Mesodermal cell (in vitro differentiated cells): ENCODE measurements at regions not wholly inside any gene's neighbourhood (a gene's known extent, or its start where the extent isn't known, plus 50 kb on each side); places are given as distances from the start of the nearest gene placed in this dataset.

Source experiments
- H3K27ac ChIP-seq: 2 replicates; pipeline ENCODE4 v1.7.0; 2013; ENCODE audit warnings: mild to moderate bottlenecking, low read depth, low read length, moderate library complexity; ENCODE audit not compliant: severe bottlenecking
- H3K36me3 ChIP-seq: 2 replicates; pipeline ENCODE4 v1.7.1; 2013; ENCODE audit warnings: mild to moderate bottlenecking, low read length, moderate library complexity; ENCODE audit not compliant: control insufficient read depth, insufficient read depth
- H3K4me1 ChIP-seq: one replicate; pipeline ENCODE4 v1.7.1; 2013; ENCODE audit warnings: mild to moderate bottlenecking, low read length; ENCODE audit not compliant: insufficient read depth, control insufficient read depth, poor library complexity, severe bottlenecking
- H3K4me3 ChIP-seq: 2 replicates; pipeline ENCODE4 v1.7.0; 2013; ENCODE audit warnings: low read length, control low read depth, mild to moderate bottlenecking; ENCODE audit not compliant: insufficient read depth, poor library complexity, severe bottlenecking; ENCODE audit errors: extremely low read depth
- H3K9me3 ChIP-seq: 2 replicates; pipeline ENCODE4 v1.7.1; 2013; ENCODE audit warnings: mild to moderate bottlenecking, low read length, moderate library complexity; ENCODE audit not compliant: control insufficient read depth
- WGBS, 2 experiments: methylation state at CpG; one replicate each; pipeline ENCODE4 v1.1.5; 2013; ENCODE audit warnings: missing lambda C conversion rate in 2 of 2; ENCODE audit not compliant: insufficient coverage in 2 of 2; 5-methylcytosine and 5-hydroxymethylcytosine counted together

- WGBS, 2 experiments = no CpG with 5 or more reads among the region's 2 CpGs
- H3K4me1 ChIP-seq = no peaks in the 10 kb centered on the region
- H3K4me3 ChIP-seq = no peak overlapping the region
- H3K9me3 ChIP-seq = peaks cover 12% of the 10 kb centered on the region
- no peak overlapping the region for H3K27ac ChIP-seq
- H3K36me3 ChIP-seq = no peaks in the 10 kb centered on the region
Measured at GRCh38 chr3:135869439-135870105, 96.0 kb upstream of the PPP2R3A start.

DNA sequence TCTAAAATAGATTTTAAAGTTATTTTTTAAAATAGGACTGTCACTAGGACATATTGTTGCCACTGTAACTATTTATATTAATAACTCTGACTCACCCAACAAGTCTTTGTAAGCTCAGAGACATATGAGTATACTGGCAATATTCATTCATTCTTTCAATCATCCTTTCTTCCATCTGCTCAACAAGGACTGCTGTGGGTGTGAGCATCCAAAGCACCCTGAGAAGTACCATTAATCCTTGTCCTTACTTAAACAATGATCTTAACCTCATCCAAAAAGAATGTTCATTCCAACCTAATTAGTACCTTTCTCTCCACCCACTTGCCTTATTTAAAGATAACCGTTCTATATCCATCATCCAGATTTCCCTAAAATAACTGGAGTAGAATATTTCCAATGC is 94.2 kb upstream of the PPP2R3A start:
- 85 to 100% methylated on average over 1 of the region's 1 CpG for WGBS, 2 experiments
- no peak overlapping the region for H3K4me3 ChIP-seq
- H3K27ac ChIP-seq = no peak overlapping the region
- H3K36me3 ChIP-seq = no peaks in the 10 kb centered on the region
- H3K4me1 ChIP-seq = no peaks in the 10 kb centered on the region
- H3K9me3 ChIP-seq = peaks cover 12% of the 10 kb centered on the region

- no peaks in the 10 kb centered on the region for H3K4me1 ChIP-seq
- H3K27ac ChIP-seq = no peak overlapping the region
- H3K4me3 ChIP-seq = no peak overlapping the region
- no peaks in the 10 kb centered on the region for H3K36me3 ChIP-seq
- no CpG with 5 or more reads among the region's 2 CpGs for WGBS, 2 experiments
- peaks cover 6% of the 10 kb centered on the region for H3K9me3 ChIP-seq
Measured at GRCh38 chr3:135874035-135874434, 91.5 kb upstream of the PPP2R3A start.

DNA sequence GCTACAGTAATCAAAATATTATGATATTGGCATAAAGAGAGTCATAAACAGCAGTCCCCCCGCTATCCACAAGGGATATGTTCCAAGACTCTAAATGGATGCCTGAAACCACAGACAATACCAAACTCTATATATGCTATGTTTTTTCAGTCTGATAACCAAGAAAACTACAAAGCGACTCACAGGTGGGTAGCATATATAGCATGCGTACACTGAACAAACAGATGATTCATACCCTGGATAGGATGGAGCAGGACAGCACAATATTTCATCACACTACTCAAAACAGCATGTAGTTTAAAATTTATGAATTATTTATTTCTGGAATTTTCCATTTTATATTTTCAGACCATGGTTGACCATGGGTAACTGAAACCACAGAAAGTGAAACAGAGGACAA is 87.0 kb upstream of the PPP2R3A start:
- no peaks in the 10 kb centered on the region for H3K4me1 ChIP-seq
- H3K36me3 ChIP-seq = no peaks in the 10 kb centered on the region
- no peak overlapping the region for H3K4me3 ChIP-seq
- no peak overlapping the region for H3K27ac ChIP-seq
- no peaks in the 10 kb centered on the region for H3K9me3 ChIP-seq
- WGBS, 2 experiments = 83% methylated on average over 1 of the region's 3 CpGs; no CpG with 5 or more reads in 1 of the 2 experiments

DNA sequence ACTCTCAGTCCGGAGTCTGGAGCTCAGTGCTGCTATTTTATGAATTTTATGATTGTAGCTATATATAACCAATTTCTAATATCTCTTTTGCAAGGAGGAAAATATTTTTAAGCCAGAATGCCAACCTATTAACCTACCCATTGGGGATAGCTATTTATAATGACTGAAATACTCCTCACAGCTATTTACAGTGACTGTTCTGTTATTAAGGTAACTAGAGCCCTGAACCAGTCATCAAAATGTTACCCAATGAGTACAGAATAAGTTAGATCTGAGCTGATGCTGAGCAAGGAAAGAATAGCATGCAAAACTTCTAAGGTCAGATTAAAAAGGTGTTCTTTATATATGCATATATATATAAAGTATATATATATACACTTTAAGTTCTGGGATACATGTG is 79.6 kb upstream of the PPP2R3A start:
- Histone ChIP-seq H3K4me1 (no peaks in the 10 kb centered on the region), H3K36me3 (no peaks in the 10 kb centered on the region), H3K4me3 (no peak overlapping the region), H3K27ac (no peak overlapping the region), H3K9me3 (no peaks in the 10 kb centered on the region)
- WGBS, 2 experiments = no CpG with 5 or more reads among the region's 1 CpG

DNA sequence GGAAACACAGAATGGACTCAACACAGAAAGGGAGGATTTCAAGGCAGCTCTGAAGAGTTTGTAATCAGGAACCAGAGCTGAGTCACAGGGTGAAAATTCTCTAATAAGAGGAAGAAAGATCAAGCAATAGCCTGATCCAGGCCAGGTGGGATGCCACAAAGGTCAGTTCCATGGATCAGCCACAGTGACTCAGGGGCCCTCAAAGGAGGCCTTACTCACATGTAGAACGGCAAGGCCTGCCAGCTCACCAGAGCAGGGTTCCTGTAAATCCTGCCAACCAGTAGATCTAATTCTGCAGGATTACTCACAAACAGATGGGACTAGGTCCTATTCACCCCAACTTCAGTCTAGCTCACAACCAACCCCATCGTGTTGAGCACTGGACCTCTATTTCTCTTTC is 78.3 kb upstream of the PPP2R3A start:
- Histone ChIP-seq H3K27ac (no peak overlapping the region), H3K4me3 (no peak overlapping the region), H3K36me3 (no peaks in the 10 kb centered on the region), H3K9me3 (no peaks in the 10 kb centered on the region), H3K4me1 (no peaks in the 10 kb centered on the region)
- WGBS, 2 experiments = 86 to 100% methylated on average over 1 of the region's 2 CpGs

DNA sequence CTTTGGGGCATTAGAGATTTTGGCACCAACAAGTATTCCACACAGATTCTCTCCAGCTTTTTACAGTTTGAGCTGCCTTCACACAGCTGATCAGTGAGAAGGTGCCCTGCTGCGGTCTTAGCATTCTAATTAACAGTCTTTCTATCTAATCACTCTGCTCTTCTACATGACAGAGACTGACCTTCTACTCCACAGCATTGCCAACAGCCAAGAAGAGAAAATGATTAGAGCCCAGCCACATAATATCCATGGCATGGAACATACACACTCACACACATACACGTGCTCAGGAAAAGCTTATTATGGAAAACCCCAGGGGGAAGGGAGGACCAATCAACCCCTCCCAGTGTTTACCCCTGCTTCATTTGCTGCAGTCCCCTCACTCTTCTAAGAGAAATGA is 76.1 kb upstream of the PPP2R3A start:
- Histone ChIP-seq H3K36me3 (no peaks in the 10 kb centered on the region), H3K4me1 (no peaks in the 10 kb centered on the region), H3K9me3 (no peaks in the 10 kb centered on the region), H3K27ac (no peak overlapping the region), H3K4me3 (no peak overlapping the region)
- WGBS, 2 experiments = 37 to 47% methylated on average over 2 of the region's 2 CpGs

DNA sequence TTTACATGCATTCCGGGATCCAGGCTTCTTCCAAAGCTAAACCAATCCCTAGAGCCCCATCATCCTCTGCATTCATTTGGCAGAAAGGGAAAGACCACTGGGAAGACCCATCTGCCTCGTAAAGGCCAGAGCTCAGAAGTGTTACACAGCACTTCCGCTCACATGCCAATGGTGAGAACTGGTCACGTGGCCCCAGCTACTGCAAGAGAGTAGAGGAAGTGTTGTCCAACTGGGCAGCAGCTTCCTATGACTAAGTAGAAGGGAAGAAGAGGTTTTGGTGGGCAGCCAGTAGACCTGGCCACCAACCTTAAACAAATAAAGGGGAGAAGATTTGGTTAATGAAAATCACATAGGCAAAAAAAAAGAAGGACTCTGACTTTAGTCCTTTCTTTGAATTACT is 74.4 kb upstream of the PPP2R3A start:
- Histone ChIP-seq H3K4me3 (no peak overlapping the region), H3K9me3 (no peaks in the 10 kb centered on the region), H3K4me1 (peaks cover under 1% of the 10 kb centered on the region), H3K36me3 (no peaks in the 10 kb centered on the region), H3K27ac (no peak overlapping the region)
- WGBS, 2 experiments = 64 to 86% methylated on average over 3 to 4 of the region's 4 CpGs

- Histone ChIP-seq H3K4me1 (peaks cover 4% of the 10 kb centered on the region), H3K27ac (no peak overlapping the region), H3K4me3 (no peak overlapping the region), H3K36me3 (no peaks in the 10 kb centered on the region), H3K9me3 (no peaks in the 10 kb centered on the region)
- 67 to 80% methylated on average over 1 of the region's 3 CpGs for WGBS, 2 experiments
Measured at GRCh38 chr3:135895106-135895733, 70.3 kb upstream of the PPP2R3A start.

DNA sequence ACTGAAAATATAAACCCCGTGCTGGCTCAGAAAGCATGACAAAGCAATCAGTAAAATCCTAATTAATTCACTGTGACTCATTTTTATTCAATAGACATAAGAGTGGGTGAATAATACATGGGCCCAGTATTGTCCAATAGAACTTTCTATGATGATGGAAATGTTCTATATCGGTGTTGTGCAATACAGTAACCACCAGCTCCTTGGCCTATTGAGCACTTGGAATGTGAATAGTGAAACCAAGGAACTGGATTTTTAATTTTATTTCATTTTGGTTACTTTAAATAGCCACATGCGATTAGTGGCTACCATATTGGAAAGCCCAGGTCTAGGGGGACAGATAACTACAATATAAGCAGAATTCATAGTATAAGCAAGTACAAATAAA is 69.8 kb upstream of the PPP2R3A start:
- no peaks in the 10 kb centered on the region for H3K9me3 ChIP-seq
- no peak overlapping the region for H3K4me3 ChIP-seq
- H3K36me3 ChIP-seq = no peaks in the 10 kb centered on the region
- 89 to 100% methylated on average over 1 of the region's 3 CpGs for WGBS, 2 experiments
- no peak overlapping the region for H3K27ac ChIP-seq
- H3K4me1 ChIP-seq = peaks cover 4% of the 10 kb centered on the region

DNA sequence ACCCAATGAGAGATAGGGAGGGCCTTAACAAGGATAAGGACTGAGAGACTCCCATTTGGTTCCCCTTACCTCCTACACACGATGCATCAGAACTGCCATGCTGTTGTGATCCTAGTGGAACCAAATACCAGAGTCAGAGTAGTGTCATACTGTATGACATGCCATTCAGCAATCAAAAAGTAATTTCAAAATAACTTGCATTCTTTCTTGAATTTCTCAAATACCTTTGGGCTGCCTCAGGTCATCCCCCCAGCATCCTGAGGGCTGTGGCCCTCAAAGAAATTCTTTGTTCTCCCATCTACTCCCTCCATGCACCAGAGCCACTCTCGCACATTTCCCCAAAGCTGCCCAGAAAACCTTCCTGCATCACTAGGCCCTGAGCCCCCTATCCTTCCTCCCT is 68.9 kb upstream of the PPP2R3A start:
- no peak overlapping the region for H3K4me3 ChIP-seq
- no peaks in the 10 kb centered on the region for H3K9me3 ChIP-seq
- H3K27ac ChIP-seq = peak overlapping the region; percentile 65
- peaks cover 4% of the 10 kb centered on the region for H3K4me1 ChIP-seq
- no peaks in the 10 kb centered on the region for H3K36me3 ChIP-seq
- 73 to 83% methylated on average over 1 to 2 of the region's 2 CpGs for WGBS, 2 experiments
